Ovary (tissue), 7 donors: ENCODE measurements at regions not wholly inside any gene's neighbourhood (a gene's known extent, or its start where the extent isn't known, plus 50 kb on each side); places are given as distances from the start of the nearest gene placed in this dataset.

Source experiments
- DNase-seq, 5 donors: peaks; one replicate each; pipeline ENCODE4 v3.0.0-alpha.2; 2019 to 2020
- H3K27ac ChIP-seq, 2 donors: fragments of 200-600 bp; one replicate each; pipeline versions ENCODE4 v1.5.1 to v1.8.0; 2019 to 2022
- H3K27me3 ChIP-seq: fragments of 200-600 bp; one replicate; pipeline ENCODE4 v1.8.0; 2022
- H3K36me3 ChIP-seq: fragments of 200-600 bp; sonication (generic); one replicate; pipeline ENCODE4 v1.5.1; 2019
- H3K4me1 ChIP-seq: one replicate; pipeline ENCODE4 v1.8.1; 2013; ENCODE audit warnings: mild to moderate bottlenecking, moderate library complexity; ENCODE audit not compliant: insufficient read depth
- H3K4me3 ChIP-seq: fragments of 200-600 bp; sonication (generic); one replicate; pipeline ENCODE4 v1.5.1; 2017
- H3K9me3 ChIP-seq, 2 donors: fragments of 200-600 bp in 1 of 2; sonication (generic) in 1 of 2; one replicate each; pipeline versions ENCODE4 v1.5.1 to v1.8.1; 2013 to 2019; ENCODE audit warnings: mild to moderate bottlenecking in 1 of 2, moderate library complexity in 1 of 2
- CTCF ChIP-seq, 3 donors: fragments of 450-650 bp in 2 of 3; fragments of 200-600 bp in 1 of 3; IDR thresholded peaks; one replicate each; pipeline versions ENCODE4 v1.5.1 to v1.8.0; 2016 to 2022; ENCODE audit warnings: antibody characterized with exemption in 3 of 3, mild to moderate bottlenecking in 1 of 3
- EP300 ChIP-seq: sonication (generic); formaldehyde crosslinking; IDR thresholded peaks from one replicate; pipeline ENCODE4 v1.6.1; 2017; ENCODE audit warnings: antibody characterized with exemption
- POLR2A ChIP-seq: fragments of 450-650 bp; IDR thresholded peaks from one replicate; pipeline ENCODE4 v1.6.1; 2017; ENCODE audit warnings: antibody characterized with exemption, mild to moderate bottlenecking, moderate library complexity
- WGBS, 3 donors: extraction: QIAGEN DNeasy Blood & Tissue Kit in 1 of 3; methylation state at CpG; one replicate each; pipeline versions ENCODE4 v1.1.5 to v1.1.7; 2013 to 2017; 5-methylcytosine and 5-hydroxymethylcytosine counted together
- intact Hi-C, 4 donors: fragments of 100-400 bp; cut with DNase I; formaldehyde crosslinking; loops; one replicate each; pipeline versions ENCODE4 v1.11.0 to v1.15.1; 2022 to 2023
- donor health status: DM: no; HTN: no; CAD: no; lungs with moderate emphysema.
- donor health status: DM: no; HTN: no; CAD: no.
- donor health status: Bipolar disorder and iron deficiency.
- donor health status: DM: no; HTN: no; CAD: no.
- donor health status: DM: yes; HTN: yes; CAD: no.

- TF ChIP-seq CTCF (IDR thresholded peaks at IDR 0.05) (no peak), POLR2A (no peak), EP300 (no peak)
- no peak for DNase-seq
- no peak overlapping the region for H3K4me3 ChIP-seq
- no peaks in the 10 kb centered on the region for H3K4me1 ChIP-seq
- no peaks in the 10 kb centered on the region for H3K36me3 ChIP-seq
- no peak overlapping the region for H3K27ac ChIP-seq
- H3K27me3 ChIP-seq, result no peaks in the 10 kb centered on the region
- H3K9me3 ChIP-seq, result no peaks in the 10 kb centered on the region
- intact Hi-C loops, result no loop called here
These were observed 531.4 kb downstream of the CDH11 start for GRCh38 chr16:64590513-64590912.

- H3K27ac ChIP-seq, result no peak overlapping the region
- no peak overlapping the region for H3K4me3 ChIP-seq
- no peaks in the 10 kb centered on the region for H3K4me1 ChIP-seq
- H3K36me3 ChIP-seq, result no peaks in the 10 kb centered on the region
- no peaks in the 10 kb centered on the region for H3K9me3 ChIP-seq
- intact Hi-C loops, result no loop called here
- no peak for TF ChIP-seq CTCF (IDR thresholded peaks at IDR 0.05)
- no peak for TF ChIP-seq EP300
- no peak for TF ChIP-seq POLR2A
- no peak for DNase-seq
- WGBS, 3 donors, result 70 to 72% (median 70%) methylated on average over 5 of the region's 5 CpGs
- no peaks in the 10 kb centered on the region for H3K27me3 ChIP-seq
These were observed 532.0 kb downstream of the CDH11 start for GRCh38 chr16:64589836-64590235.

- Histone ChIP-seq H3K36me3 (no peaks in the 10 kb centered on the region), H3K27me3 (no peaks in the 10 kb centered on the region), H3K9me3 (no peaks in the 10 kb centered on the region), H3K4me1 (no peaks in the 10 kb centered on the region), H3K27ac (no peak overlapping the region), H3K4me3 (no peak overlapping the region)
- TF ChIP-seq CTCF (IDR thresholded peaks at IDR 0.05) (no peak), EP300 (no peak), POLR2A (no peak)
- 37 to 42% (median 39%) methylated on average over 3 of the region's 3 CpGs for WGBS, 3 donors
- intact Hi-C loops, result no loop called here
- DNase-seq, result no peak
These were observed 535.1 kb downstream of the CDH11 start for GRCh38 chr16:64586781-64587180.

- Histone ChIP-seq H3K4me1 (no peaks in the 10 kb centered on the region), H3K27me3 (no peaks in the 10 kb centered on the region), H3K4me3 (no peak overlapping the region), H3K27ac (no peak overlapping the region), H3K36me3 (no peaks in the 10 kb centered on the region), H3K9me3 (no peaks in the 10 kb centered on the region)
- no peak for DNase-seq
- intact Hi-C loops, result no loop called here
- TF ChIP-seq CTCF (IDR thresholded peaks at IDR 0.05), result no peak
- no peak for TF ChIP-seq EP300
- TF ChIP-seq POLR2A, result no peak
These were observed 536.5 kb downstream of the CDH11 start for GRCh38 chr16:64585367-64585766.

GRCh38 chr16:64580558-64580957 is 541.3 kb downstream of the CDH11 start:
- 82 to 87% (median 86%) methylated on average over 7 of the region's 7 CpGs for WGBS, 3 donors
- DNase-seq, result no peak
- no peak overlapping the region for H3K4me3 ChIP-seq
- H3K27me3 ChIP-seq, result no peaks in the 10 kb centered on the region
- no peak for TF ChIP-seq POLR2A
- no peak for TF ChIP-seq EP300
- TF ChIP-seq CTCF (IDR thresholded peaks at IDR 0.05), result no peak
- H3K4me1 ChIP-seq, result no peaks in the 10 kb centered on the region
- no peaks in the 10 kb centered on the region for H3K9me3 ChIP-seq
- no peak overlapping the region for H3K27ac ChIP-seq
- intact Hi-C loops, result no loop called here
- H3K36me3 ChIP-seq, result no peaks in the 10 kb centered on the region
